ENCODE measurements at regions not wholly inside any gene's neighbourhood (a gene's known extent, or its start where the extent isn't known, plus 50 kb on each side); places are given as distances from the start of the nearest gene placed in this dataset.

GRCh38 chr12:16927259-16927658 lies 321.3 kb upstream of the LMO3 start:
- POLR2A ChIA-PET: no interaction called here
- no peaks in the 10 kb centered on the region for H3K4me1 ChIP-seq
- H3K27ac ChIP-seq: no peak overlapping the region
- H3K9me3 ChIP-seq: peaks cover 6% of the 10 kb centered on the region; the same call in 1 of the 3 replicates
- no peak overlapping the region for H3K4me3 ChIP-seq
- CTCF ChIA-PET: no interaction called here
- TF ChIP-seq ZFP36 (IDR thresholded peaks at IDR 0.05; ENCODE audit: borderline replicate concordance, partially characterized antibody) (no peak), NR3C1 (IDR thresholded peaks at IDR 0.05) (no peak), SMC3 (IDR thresholded peaks at IDR 0.05) (no peak)
- WGBS (ENCODE audit: missing lambda C conversion rate): 42% methylated on average over 2 of the region's 2 CpGs
- FAIRE-seq (no peak), ATAC-seq (no peak), DNase-seq (ENCODE audit: low read depth in 1 of 2, low spot score in 1 of 2) (no peak)
- no peak overlapping the region for H3K4me2 ChIP-seq

GRCh38 chr12:16920451-16920850 lies 314.5 kb upstream of the LMO3 start:
- peak; percentile 67 for FAIRE-seq

GRCh38 chr12:16919551-16919950 lies 313.6 kb upstream of the LMO3 start:
- DNase-seq (ENCODE audit: low read depth in 1 of 2, low spot score in 1 of 2) (no peak), ATAC-seq (no peak), FAIRE-seq (no peak)
- no peak overlapping the region for H3K27ac ChIP-seq
- no peak overlapping the region for H3K4me3 ChIP-seq
- H3K4me1 ChIP-seq: no peaks in the 10 kb centered on the region
- no peak overlapping the region for H3K4me2 ChIP-seq
- peaks cover 20% of the 10 kb centered on the region; the same call in 2 of the 3 replicates for H3K9me3 ChIP-seq
- ChIA-PET CTCF (interaction anchor here (2.2 kb wide), 1 partner anchor 14 kb away, joined by 4 read pairs; no protein-coding TSS in a partner anchor), POLR2A (no interaction called here)
- no peak for TF ChIP-seq E2F6 (IDR thresholded peaks at IDR 0.05; ENCODE audit: borderline replicate concordance, low read depth)
- TF ChIP-seq ESRRA (IDR thresholded peaks at IDR 0.05; ENCODE audit: borderline replicate concordance, low read length): no peak
- TF ChIP-seq RNF2 (IDR thresholded peaks at IDR 0.05; ENCODE audit: borderline replicate concordance, low read depth): no peak
- no peak for TF ChIP-seq CTCF (IDR thresholded peaks at IDR 0.05)
- TF ChIP-seq HDAC2 (IDR thresholded peaks at IDR 0.05): no peak
- TF ChIP-seq ZC3H11A (IDR thresholded peaks at IDR 0.05): no peak
- no peak for TF ChIP-seq NPAS2 (CRISPR knock-in tag; IDR thresholded peaks at IDR 0.05; ENCODE audit: borderline replicate concordance)
- TF ChIP-seq ZFP36 (IDR thresholded peaks at IDR 0.05; ENCODE audit: borderline replicate concordance, partially characterized antibody): no peak

More at GRCh38 chr12:16920451-16920850, 314.5 kb upstream of the LMO3 start:
- H3K27ac ChIP-seq: no peak overlapping the region
- ChIA-PET POLR2A (no interaction called here), CTCF (interaction anchor here (0.7 kb wide), 1 partner anchor 118 kb away, joined by 4 read pairs; no protein-coding TSS in a partner anchor)
- DNase-seq (ENCODE audit: low read depth in 1 of 2, low spot score in 1 of 2) (no peak), ATAC-seq (no peak)
- TF ChIP-seq ESRRA (IDR thresholded peaks at IDR 0.05; ENCODE audit: borderline replicate concordance, low read length): no peak
- TF ChIP-seq HOXA7 (CRISPR knock-in tag; IDR thresholded peaks at IDR 0.05): no peak
- no peak for TF ChIP-seq ELK1 (IDR thresholded peaks at IDR 0.05; ENCODE audit: low read depth, low read length)
- TF ChIP-seq HEYL (CRISPR knock-in tag; IDR thresholded peaks at IDR 0.05): no peak
- TF ChIP-seq MAZ (IDR thresholded peaks at IDR 0.05; ENCODE audit: borderline replicate concordance, low read depth, low read length): no peak
- TF ChIP-seq EP300 (IDR thresholded peaks at IDR 0.05): no peak
- TF ChIP-seq HOXB5 (CRISPR knock-in tag; IDR thresholded peaks at IDR 0.05): no peak
- TF ChIP-seq EHF (CRISPR knock-in tag; IDR thresholded peaks at IDR 0.05): no peak
- no peak for TF ChIP-seq RARB (CRISPR knock-in tag; IDR thresholded peaks at IDR 0.05)
- no peak for TF ChIP-seq CTCF (IDR thresholded peaks at IDR 0.05)
- no peak for TF ChIP-seq CHD2 (IDR thresholded peaks at IDR 0.05; ENCODE audit: low read length, partially characterized antibody)
- TF ChIP-seq RNF2 (IDR thresholded peaks at IDR 0.05; ENCODE audit: borderline replicate concordance, low read depth): no peak
- TF ChIP-seq FOSL2 (IDR thresholded peaks at IDR 0.05): no peak
- no peak for TF ChIP-seq FOSL2 (CRISPR knock-in tag; IDR thresholded peaks at IDR 0.05)
- peaks cover 20% of the 10 kb centered on the region; the same call in 2 of the 3 replicates for H3K9me3 ChIP-seq
- H3K4me1 ChIP-seq: no peaks in the 10 kb centered on the region
- H3K4me3 ChIP-seq: no peak overlapping the region
- no peak overlapping the region for H3K4me2 ChIP-seq
- WGBS (ENCODE audit: missing lambda C conversion rate): 0% methylated on average over 1 of the region's 1 CpG
